HG03432 (cell line): ENCODE measurements at regions not wholly inside any gene's neighbourhood (a gene's known extent, or its start where the extent isn't known, plus 50 kb on each side); places are given as distances from the start of the nearest gene placed in this dataset.
"Not testable (repeated sequence)": the region's sequence is repeated elsewhere in the genome, so short reads cannot be mapped to it uniquely, and the experiment has no call there.

ENCODE experiments used
- ATAC-seq: cut with Tn5 transposase; IDR thresholded peaks from one replicate; pipeline ENCODE4 v1.9.1; 2021; ENCODE audit warnings: mild to moderate bottlenecking, moderate library complexity; ENCODE audit not compliant: unreplicated experiment

DNA sequence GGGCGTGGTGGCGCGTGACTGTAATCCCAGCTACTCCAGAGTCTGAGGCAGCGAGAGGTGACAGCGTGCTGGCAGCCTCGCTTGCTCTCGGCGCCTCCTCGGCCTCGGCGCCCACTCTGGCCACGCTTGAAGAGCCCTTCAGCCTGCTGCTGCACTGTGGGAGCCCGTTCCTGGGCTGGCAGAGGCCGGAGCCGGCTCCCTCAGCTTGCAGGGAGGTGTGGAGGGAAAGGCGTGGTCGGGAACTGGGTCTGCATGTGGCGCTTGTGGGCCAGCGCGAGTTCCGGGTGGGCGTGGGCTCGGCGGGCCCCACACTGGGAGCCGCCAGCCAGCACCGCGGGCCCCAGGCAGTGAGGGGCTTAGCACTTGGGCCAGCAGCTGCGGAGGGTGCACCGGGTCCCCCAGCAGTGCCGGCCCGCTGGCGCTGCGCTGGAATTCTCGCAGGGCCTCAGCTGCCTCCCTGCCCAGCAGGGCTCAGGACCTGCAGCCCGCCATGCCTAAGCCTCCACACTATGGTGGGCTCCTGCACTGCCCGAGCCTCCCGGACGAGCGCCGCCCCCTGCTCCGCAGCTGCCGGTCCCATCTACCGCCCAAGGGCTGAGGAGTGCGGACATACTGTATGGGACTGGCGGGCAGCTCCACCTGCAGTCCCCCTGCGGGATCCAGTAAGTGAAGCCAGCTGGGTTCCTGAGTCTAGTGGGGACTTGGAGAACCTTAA, 1093.3 kb upstream of the CDH8 start:
- no peak for ATAC-seq

DNA sequence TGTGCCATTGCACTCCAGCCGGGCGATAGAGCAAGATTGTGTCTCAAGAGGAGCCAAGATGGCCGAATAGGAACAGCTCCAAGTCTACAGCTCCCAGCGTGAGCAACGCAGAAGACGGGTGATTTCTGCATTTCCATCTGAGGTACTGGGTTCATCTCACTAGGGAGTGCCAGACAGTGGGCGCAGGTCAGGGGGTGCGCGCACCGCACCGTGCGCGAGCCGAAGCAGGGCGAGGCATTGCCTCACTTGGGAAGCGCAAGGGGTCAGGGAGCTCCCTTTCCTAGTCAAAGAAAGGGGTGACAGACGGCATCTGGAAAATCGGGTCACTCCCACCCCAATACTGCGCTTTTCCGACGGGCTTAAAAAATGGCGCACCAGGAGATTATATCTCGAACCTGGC, 1083.7 kb upstream of the CDH8 start:
- not testable (repeated sequence) for ATAC-seq

DNA sequence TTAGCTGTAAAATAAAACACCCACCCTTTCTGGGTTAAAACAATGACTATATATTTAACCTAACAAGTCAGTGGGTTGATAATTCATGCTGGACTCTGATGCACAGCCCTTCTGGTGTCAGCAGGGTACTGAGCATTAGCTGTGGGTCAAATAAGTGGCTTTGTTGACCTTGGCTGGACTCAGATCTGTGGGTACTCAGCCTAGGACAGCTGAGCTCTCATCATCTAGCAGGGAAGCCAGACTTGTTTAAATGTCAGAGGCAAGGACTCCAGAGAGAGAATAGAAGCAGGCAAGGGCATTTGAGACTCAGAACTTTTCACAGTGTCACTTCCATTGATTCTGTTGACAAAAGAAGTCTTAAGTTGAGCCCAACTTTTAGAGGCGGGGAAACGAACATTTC, 1063.8 kb upstream of the CDH8 start:
- ATAC-seq, result no peak

DNA sequence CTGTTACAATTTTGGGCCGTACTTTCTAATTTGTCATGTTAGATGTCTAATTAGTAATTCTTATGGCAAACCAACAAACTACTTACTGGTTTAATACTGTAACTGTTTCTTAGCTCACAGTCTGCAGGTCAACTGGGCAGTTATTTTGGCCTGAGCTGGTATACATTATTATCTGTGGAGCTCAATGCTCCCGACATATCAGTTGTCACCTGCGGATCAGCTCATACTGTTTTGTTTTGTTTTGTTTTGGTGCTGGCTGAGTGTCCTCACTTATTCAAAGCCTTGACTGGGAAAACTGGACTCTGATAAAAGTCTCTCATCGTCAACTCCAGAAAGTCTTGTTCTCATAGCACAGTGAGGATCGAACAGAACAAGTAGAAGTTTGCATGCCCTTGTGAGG, 1060.6 kb upstream of the CDH8 start:
- ATAC-seq, result no peak

DNA sequence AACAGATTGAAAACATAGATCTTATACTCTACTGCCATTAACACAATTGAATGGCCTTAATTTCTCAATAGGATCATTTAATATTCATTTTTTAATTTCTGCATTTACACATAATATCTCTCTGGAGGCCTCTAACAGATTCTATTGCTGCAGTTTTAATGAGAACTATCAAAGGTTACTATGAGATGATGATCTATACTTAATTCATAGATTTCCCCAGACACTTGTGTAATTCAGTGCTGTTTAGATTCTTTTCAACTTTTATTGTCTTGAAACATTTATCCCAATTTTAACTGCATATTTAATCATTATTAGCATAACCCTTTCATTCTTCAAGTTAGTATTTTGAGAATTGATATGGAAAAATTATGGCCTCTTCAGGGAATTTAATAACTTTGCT, 1056.5 kb upstream of the CDH8 start:
- ATAC-seq, result no peak

DNA sequence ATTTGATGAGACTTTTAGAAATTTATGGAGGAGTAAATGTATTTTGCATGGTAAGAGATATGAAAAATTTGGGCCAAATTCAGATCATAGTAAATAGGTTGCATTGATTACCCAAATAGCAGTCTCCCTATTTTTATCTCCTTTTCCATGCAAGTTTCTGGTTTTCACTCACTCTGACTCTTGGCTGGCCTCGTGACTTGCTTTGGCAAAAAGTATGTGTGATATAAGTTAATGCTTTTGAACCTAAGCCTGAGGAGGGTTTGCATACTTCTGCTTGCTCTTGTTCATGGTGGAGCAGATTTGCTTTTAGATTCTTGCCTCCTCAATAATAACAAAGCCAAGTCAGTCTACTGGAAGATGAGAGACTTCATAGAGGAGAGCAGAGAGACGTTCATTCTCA, 1045.9 kb upstream of the CDH8 start:
- no peak for ATAC-seq

DNA sequence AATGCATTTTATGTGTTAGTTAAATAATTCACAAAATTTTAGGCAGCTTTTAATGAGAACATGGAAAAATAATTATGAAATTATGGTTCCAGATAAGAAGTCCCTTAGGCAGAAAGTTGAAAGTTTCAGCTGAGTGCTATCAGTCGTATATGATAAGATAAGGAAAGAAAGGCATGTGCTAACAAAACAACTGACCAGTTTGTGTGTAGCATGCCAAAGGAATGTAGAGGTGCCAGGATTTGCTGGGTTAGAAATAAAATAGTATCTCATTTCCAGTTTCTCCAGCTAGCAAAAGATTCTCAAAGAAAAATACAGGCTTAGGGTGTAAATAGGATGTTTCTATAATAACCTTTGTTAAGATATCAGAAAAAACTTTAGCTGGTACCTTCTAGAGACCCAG, 1044.5 kb upstream of the CDH8 start:
- no peak for ATAC-seq

DNA sequence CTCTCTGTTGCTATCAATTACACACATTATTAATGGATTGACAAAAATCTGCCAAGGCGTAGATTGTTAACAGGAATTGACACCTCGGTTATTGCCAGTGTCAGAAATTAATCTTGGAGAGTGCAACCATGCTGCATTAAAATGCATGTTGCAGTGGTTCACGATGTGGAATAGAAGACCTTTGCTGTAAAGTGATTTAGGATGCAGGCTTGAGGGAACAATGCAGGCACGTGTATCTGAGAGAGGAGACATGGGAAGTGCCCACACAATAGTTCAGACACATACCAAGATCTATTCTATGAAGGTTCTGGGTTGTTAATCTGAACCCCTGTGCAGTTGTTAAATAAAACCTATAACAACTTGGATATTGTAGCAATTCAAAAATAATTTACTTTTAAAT, 1032.8 kb upstream of the CDH8 start:
- ATAC-seq, result no peak

DNA sequence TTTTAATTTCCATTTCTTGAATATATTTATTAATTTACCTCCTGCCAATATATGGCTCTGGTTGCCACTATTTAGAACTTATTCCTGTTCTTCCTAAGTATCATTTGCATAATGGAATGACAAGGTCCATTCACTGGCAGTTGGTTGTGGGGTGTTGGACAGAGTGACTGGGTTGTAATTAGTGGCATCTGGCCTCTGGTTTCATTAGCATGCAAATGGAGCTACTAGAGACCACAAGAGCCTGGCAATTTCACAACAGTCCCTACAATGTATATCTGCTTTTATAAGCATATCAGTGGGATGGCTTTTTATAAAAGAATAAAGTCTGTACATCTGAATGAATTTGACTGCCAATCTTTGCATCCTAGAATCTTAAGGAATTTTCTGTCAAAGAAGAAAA, 1030.9 kb upstream of the CDH8 start:
- no peak for ATAC-seq

DNA sequence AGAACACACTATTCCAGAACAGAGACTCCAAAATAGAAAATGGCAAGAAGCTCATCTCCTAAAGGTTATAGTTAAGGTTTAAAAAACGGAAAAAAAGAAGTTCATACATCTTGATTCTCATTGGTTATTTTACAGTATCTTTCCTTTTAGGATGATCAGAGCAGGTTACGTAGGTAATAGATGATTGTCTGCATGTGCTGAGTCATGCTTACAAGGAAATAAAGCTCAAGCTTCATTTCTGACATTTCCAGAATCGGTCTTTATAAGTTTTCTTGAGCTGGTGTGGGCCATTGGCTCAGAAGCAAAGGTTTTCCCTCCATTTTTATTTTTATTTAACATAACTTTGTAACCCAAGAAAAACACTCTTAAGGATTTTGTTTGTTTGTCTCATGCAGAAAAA, 1030.3 kb upstream of the CDH8 start:
- no peak for ATAC-seq

DNA sequence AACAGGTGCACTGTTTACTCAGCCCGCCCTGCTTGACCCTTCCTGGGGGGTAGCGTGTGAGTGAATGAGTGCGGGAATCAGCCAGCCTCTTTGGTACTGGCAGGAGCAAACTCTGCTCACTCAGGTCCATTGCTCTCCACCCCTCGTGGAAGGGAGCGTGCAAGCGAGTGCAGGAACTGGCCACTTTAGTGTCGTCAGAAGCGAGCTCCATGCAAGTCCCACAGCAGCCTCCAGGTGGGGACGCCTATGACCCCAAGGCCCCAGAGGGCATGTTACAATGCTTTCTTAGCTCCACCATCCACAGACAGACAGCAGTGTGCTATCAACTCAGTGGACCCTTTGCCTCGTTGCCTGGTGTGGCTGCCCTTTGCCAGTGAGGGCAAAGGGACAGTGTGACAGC, 1025.1 kb upstream of the CDH8 start:
- ATAC-seq, result no peak

- ATAC-seq, result no peak
These were observed 1023.4 kb upstream of the CDH8 start for GRCh38 chr16:63059676-63060075.

- no peak for ATAC-seq
These were observed 1021.1 kb upstream of the CDH8 start for GRCh38 chr16:63057341-63057740.

DNA sequence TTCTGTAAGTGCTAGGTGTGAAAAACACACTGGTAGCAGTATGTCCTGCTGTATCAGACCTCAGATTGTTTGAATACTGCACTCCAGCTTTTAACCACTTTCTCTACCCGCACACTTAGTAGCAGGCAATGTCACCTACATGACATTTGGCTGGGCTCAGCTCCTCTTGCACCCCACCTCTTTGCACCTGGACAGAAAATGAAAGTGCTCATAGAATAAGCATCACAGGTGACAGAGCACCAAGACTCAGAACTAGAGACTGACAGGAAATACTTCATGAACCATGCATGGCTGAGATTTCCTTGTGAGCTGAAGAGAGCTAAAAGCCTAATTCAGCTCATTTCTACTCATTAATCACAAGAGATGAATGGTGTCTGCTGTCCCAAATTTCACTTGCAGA, 1014.2 kb upstream of the CDH8 start:
- ATAC-seq, result no peak

GRCh38 chr16:63038397-63039106, 1002.3 kb upstream of the CDH8 start:
- ATAC-seq, result no peak

GRCh38 chr16:63037761-63038396, 1001.6 kb upstream of the CDH8 start:
- no peak for ATAC-seq

GRCh38 chr16:63018581-63019223, 982.5 kb upstream of the CDH8 start:
- ATAC-seq, result no peak

DNA sequence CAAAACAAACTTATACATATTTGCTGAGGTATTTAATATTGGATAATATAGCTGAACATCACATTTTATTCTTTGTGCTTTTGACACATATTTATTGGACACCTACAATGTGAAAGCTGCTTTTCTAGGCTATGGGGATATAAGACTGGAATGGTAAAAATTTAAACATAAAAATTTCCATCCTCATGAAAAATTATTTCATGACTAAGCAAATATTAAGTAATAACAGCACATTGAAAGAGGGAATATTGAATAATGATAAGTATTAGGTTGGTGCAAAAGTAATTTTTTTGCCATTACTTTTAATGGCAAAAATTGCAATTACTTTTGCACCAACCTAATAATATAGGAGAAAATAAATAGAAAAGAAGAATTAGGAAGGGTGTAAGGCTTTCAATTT, 972.5 kb upstream of the CDH8 start:
- no peak for ATAC-seq

GRCh38 chr16:63005356-63005755, 969.1 kb upstream of the CDH8 start:
- ATAC-seq, result no peak

DNA sequence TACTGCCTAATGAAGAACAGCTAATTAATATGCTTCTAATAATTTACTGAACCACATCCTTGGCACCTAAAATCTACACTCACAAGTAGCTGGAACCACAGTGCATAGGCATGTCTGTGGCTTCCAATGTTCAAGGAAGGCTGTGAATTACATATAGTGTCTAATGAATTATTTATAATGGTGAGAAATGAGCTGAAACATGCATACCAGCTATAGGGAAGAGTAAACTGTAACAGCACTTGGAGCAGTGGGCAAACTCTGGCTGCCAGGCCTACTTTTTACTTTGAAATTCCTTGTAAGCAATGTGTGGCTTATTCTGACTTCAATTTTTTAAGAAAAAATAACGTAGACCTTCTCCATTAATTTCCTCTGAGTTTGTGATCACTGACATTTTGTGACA, 953.2 kb upstream of the CDH8 start:
- ATAC-seq, result no peak

DNA sequence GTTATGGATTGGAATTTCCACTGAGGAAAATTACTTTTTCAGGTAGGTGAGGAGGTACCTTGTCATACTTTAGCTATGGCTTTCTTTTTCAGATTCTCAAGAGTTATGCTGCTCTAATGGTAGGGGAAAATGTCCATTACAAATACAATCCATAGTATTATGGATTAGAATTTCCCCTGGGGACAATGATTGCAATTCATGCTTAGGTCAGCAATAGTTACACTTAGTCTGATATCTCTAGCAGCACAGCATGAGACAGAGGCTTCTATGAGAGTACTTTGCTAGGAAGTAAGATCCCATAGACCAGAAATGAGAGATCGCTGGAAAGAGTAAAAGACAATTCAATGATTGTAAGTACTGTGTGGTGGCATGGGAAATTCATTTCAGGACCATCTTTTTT, 949.5 kb upstream of the CDH8 start:
- ATAC-seq, result no peak

GRCh38 chr16:62978451-62978850, 942.2 kb upstream of the CDH8 start:
- ATAC-seq, result no peak
